ENCODE measurements at regions not wholly inside any gene's neighbourhood (a gene's known extent, or its start where the extent isn't known, plus 50 kb on each side); places are given as distances from the start of the nearest gene placed in this dataset.

DNA sequence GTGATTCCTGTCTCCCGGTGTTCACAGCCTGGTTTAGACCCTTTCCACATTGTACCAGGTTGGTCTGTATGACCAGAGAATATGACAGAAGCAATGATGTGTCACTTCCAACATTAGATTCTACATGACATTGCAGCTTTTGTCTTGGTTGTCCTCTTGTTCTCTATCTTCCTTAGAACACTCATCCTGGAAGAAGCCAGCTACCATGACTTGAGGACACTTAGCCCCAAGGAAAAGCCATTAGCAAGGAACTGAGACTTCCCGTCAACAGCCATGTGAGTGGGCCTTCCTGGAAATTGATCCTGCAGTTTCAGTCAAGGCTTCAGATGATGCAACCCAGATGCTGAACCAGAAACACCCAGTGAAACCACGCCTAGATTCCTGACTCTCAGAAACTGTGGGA is 143.3 kb downstream of the MREG start (continued):
- no peak for TF ChIP-seq KLF15 (CRISPR knock-in tag; IDR thresholded peaks at IDR 0.05; ENCODE audit: borderline replicate concordance)
- TF ChIP-seq KAT2B (IDR thresholded peaks at IDR 0.05; ENCODE audit: borderline replicate concordance, low read depth, low read length), result no peak
- 0 out of 2 replicates have a peak, but pooled peaks have one; percentile 69 for TF ChIP-seq SSRP1 (CRISPR knock-in tag; IDR thresholded peaks at IDR 0.05)
- no peak for TF ChIP-seq ATAD3A (CRISPR knock-in tag; IDR thresholded peaks at IDR 0.05)
- TF ChIP-seq TRIM24 (CRISPR knock-in tag; IDR thresholded peaks at IDR 0.05), result no peak
- TF ChIP-seq MAFF (IDR thresholded peaks at IDR 0.05; ENCODE audit: low read depth, low read length), result no peak
- TF ChIP-seq, protein P1, sequence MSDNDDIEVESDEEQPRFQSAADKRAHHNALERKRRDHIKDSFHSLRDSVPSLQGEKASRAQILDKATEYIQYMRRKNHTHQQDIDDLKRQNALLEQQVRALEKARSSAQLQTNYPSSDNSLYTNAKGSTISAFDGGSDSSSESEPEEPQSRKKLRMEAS (IDR thresholded peaks at IDR 0.05), result peak; percentile 26; the same call in 1 of the 2 replicates
- no peak for TF ChIP-seq CBX2 (IDR thresholded peaks at IDR 0.05; ENCODE audit: low read depth, low read length)
- no peak for TF ChIP-seq CBX2 (CRISPR knock-in tag; IDR thresholded peaks at IDR 0.05; ENCODE audit: low read depth)
- TF ChIP-seq FOXC1 (CRISPR knock-in tag; IDR thresholded peaks at IDR 0.05; ENCODE audit: borderline replicate concordance), result no peak
- TF ChIP-seq SCMH1 (CRISPR knock-in tag; IDR thresholded peaks at IDR 0.05; ENCODE audit: borderline replicate concordance), result no peak
- no peak for TF ChIP-seq FOXK2 (IDR thresholded peaks at IDR 0.05)
- TF ChIP-seq, protein P2, sequence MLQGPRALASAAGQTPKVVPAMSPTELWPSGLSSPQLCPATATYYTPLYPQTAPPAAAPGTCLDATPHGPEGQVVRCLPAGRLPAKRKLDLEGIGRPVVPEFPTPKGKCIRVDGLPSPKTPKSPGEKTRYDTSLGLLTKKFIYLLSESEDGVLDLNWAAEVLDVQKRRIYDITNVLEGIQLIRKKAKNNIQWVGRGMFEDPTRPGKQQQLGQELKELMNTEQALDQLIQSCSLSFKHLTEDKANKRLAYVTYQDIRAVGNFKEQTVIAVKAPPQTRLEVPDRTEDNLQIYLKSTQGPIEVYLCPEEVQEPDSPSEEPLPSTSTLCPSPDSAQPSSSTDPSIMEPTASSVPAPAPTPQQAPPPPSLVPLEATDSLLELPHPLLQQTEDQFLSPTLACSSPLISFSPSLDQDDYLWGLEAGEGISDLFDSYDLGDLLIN (CRISPR knock-in tag; IDR thresholded peaks at IDR 0.05; ENCODE audit: borderline replicate concordance), result no peak
- TF ChIP-seq FOSL2 (CRISPR knock-in tag; IDR thresholded peaks at IDR 0.05), result peak; percentile 72
- no peak for TF ChIP-seq ZNF792 (CRISPR knock-in tag; IDR thresholded peaks at IDR 0.05)
- TF ChIP-seq ZNF777 (CRISPR knock-in tag; IDR thresholded peaks at IDR 0.05), result no peak
- TF ChIP-seq NFE2L1 (CRISPR knock-in tag; IDR thresholded peaks at IDR 0.05; ENCODE audit: borderline replicate concordance), result no peak
- TF ChIP-seq, protein P3, sequence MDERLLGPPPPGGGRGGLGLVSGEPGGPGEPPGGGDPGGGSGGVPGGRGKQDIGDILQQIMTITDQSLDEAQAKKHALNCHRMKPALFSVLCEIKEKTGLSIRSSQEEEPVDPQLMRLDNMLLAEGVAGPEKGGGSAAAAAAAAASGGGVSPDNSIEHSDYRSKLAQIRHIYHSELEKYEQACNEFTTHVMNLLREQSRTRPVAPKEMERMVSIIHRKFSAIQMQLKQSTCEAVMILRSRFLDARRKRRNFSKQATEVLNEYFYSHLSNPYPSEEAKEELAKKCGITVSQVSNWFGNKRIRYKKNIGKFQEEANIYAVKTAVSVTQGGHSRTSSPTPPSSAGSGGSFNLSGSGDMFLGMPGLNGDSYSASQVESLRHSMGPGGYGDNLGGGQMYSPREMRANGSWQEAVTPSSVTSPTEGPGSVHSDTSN (CRISPR knock-in tag; IDR thresholded peaks at IDR 0.05), result no peak
- TF ChIP-seq, protein P4, sequence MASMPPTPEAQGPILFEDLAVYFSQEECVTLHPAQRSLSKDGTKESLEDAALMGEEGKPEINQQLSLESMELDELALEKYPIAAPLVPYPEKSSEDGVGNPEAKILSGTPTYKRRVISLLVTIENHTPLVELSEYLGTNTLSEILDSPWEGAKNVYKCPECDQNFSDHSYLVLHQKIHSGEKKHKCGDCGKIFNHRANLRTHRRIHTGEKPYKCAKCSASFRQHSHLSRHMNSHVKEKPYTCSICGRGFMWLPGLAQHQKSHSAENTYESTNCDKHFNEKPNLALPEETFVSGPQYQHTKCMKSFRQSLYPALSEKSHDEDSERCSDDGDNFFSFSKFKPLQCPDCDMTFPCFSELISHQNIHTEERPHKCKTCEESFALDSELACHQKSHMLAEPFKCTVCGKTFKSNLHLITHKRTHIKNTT (CRISPR knock-in tag; IDR thresholded peaks at IDR 0.05), result no peak
- TF ChIP-seq ZNF891 (CRISPR knock-in tag; IDR thresholded peaks at IDR 0.05), result no peak
- no peak for TF ChIP-seq CBFB (CRISPR knock-in tag; IDR thresholded peaks at IDR 0.05)
- no peak for TF ChIP-seq PAWR (CRISPR knock-in tag; IDR thresholded peaks at IDR 0.05; ENCODE audit: borderline replicate concordance)
- TF ChIP-seq NFE2L2 (IDR thresholded peaks at IDR 0.05; ENCODE audit: low read length), result no peak
- no peak for TF ChIP-seq REXO4 (CRISPR knock-in tag; IDR thresholded peaks at IDR 0.05; ENCODE audit: borderline replicate concordance)
- TF ChIP-seq AGO2 (optimal IDR thresholded peaks at IDR 0.05; ENCODE audit: low read depth, low read length), result no peak
- TF ChIP-seq, protein P5, sequence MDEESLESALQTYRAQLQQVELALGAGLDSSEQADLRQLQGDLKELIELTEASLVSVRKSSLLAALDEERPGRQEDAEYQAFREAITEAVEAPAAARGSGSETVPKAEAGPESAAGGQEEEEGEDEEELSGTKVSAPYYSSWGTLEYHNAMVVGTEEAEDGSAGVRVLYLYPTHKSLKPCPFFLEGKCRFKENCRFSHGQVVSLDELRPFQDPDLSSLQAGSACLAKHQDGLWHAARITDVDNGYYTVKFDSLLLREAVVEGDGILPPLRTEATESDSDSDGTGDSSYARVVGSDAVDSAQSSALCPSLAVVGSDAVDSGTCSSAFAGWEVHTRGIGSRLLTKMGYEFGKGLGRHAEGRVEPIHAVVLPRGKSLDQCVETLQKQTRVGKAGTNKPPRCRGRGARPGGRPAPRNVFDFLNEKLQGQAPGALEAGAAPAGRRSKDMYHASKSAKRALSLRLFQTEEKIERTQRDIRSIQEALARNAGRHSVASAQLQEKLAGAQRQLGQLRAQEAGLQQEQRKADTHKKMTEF (CRISPR knock-in tag; IDR thresholded peaks at IDR 0.05), result no peak
- TF ChIP-seq PAF1 (CRISPR knock-in tag; IDR thresholded peaks at IDR 0.05), result no peak
- no peak for TF ChIP-seq MYC (CRISPR knock-in tag; IDR thresholded peaks at IDR 0.05; ENCODE audit: borderline replicate concordance)
- TF ChIP-seq CEBPG (CRISPR knock-in tag; IDR thresholded peaks at IDR 0.05), result peak; percentile 86
- TF ChIP-seq KLF12 (CRISPR knock-in tag; IDR thresholded peaks at IDR 0.05; ENCODE audit: borderline replicate concordance), result no peak
- no peak for TF ChIP-seq ZNF678 (CRISPR knock-in tag; IDR thresholded peaks at IDR 0.05)

All from HepG2 (cell line).